ENCODE measurements at regions not wholly inside any gene's neighbourhood (a gene's known extent, or its start where the extent isn't known, plus 50 kb on each side); places are given as distances from the start of the nearest gene placed in this dataset.

DNA sequence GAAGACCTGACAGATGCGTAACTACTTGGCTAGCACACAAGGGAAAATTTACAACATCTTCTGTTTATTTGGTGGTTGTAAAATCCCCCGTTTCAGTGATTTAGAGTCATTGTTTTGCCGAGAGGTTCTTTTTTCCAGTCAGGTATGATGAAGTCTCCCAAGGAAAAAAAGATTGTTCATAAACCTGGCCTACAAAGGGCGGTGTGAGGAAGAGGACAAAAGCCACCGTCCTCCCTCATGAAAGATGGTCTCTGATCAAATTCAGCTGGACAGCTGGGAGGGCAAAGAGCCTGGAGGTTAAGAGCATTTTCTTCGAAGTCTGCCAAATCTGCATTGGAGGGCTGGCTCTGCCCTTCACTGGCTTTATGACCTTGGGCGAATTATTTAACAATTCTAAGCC is 419.9 kb downstream of the HAPSTR1 start:
- H3K27ac ChIP-seq (ENCODE audit: insufficient read depth, low read length, poor library complexity, severe bottlenecking) = no peak overlapping the region
- no peaks in the 10 kb centered on the region for H3K36me3 Mint-ChIP-seq
- H3K27me3 ChIP-seq (ENCODE audit: control insufficient read depth, insufficient read depth, low read length) = no peaks in the 10 kb centered on the region
- H3K4me1 Mint-ChIP-seq = no peaks in the 10 kb centered on the region
- ATAC-seq (ENCODE audit: low read depth in 2 of 2) (no peak), DNase-seq (no peak)
- no peak overlapping the region for H3K4me3 Mint-ChIP-seq
- H3K9me3 ChIP-seq (ENCODE audit: control insufficient read depth in 2 of 2, low read length in 2 of 2) = no peaks in the 10 kb centered on the region
- no peaks in the 10 kb centered on the region for H3K36me3 ChIP-seq (ENCODE audit: control insufficient read depth, insufficient read depth, low read length)
- peaks cover 0 to 16% (median 5%) of the 10 kb centered on the region in 7 donors for H3K9me3 Mint-ChIP-seq
- no peak overlapping the region for H3K27ac Mint-ChIP-seq
- H3K27me3 Mint-ChIP-seq = no peaks in the 10 kb centered on the region
- no peak overlapping the region for H3K4me3 ChIP-seq (ENCODE audit: low read depth, low read length)
- no peaks in the 10 kb centered on the region for H3K4me1 ChIP-seq (ENCODE audit: control insufficient read depth, insufficient read depth, low read length, poor library complexity, severe bottlenecking)

DNA sequence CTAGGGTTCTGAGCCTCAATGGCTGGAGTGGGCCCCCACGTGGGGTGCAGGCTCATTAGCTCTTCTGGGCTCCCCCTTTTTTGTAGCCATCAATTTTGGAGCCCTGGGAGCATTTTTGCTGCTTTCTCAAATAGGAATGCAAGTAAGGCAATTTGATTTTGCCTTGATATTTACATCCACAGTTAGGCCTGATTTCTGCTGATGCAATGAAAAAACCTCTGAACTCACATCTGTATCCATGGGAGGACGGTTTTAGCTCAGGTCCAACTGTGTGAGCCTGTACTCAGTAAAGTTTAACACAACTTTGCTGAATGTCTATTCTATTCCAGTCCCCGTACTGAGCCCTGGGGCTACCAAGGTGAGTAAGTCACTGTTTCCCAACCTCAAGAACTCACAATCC is 425.0 kb downstream of the HAPSTR1 start:
- Histone ChIP-seq H3K4me3 (ENCODE audit: low read depth, low read length) (no peak overlapping the region), H3K27ac (ENCODE audit: insufficient read depth, low read length, poor library complexity, severe bottlenecking) (no peak overlapping the region), H3K9me3 (ENCODE audit: control insufficient read depth in 2 of 2, low read length in 2 of 2) (no peaks in the 10 kb centered on the region), H3K27me3 (ENCODE audit: control insufficient read depth, insufficient read depth, low read length) (no peaks in the 10 kb centered on the region), H3K4me1 (ENCODE audit: control insufficient read depth, insufficient read depth, low read length, poor library complexity, severe bottlenecking) (no peaks in the 10 kb centered on the region), H3K36me3 (ENCODE audit: control insufficient read depth, insufficient read depth, low read length) (no peaks in the 10 kb centered on the region)
- H3K27ac Mint-ChIP-seq = no peak overlapping the region
- H3K4me1 Mint-ChIP-seq = no peaks in the 10 kb centered on the region
- ATAC-seq (ENCODE audit: low read depth in 2 of 2) (no peak), DNase-seq (no peak)
- no peak overlapping the region for H3K4me3 Mint-ChIP-seq
- H3K27me3 Mint-ChIP-seq = no peaks in the 10 kb centered on the region
- no peaks in the 10 kb centered on the region for H3K36me3 Mint-ChIP-seq
- H3K9me3 Mint-ChIP-seq = peaks cover 0 to 9% (median 4%) of the 10 kb centered on the region in 7 donors

DNA sequence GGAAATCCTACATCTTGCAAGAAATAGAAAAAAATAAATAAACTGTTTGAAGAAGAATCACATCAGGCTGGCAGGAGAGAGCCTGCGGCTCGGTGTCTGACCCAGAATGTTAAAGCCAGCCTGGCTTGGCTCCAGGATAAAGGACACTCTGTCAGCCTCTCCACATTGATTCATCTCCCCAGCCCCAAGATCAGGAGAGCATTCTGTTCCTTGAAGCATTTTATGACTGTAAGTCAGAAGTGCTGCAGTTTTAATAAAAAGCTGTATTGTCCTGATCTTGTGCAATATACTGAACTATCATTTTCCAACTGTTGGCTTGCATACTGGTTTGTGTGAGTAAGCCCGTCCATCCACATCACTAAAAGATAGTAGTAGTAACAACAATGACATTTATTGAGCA is 426.6 kb downstream of the HAPSTR1 start:
- Mint-ChIP-seq H3K9me3 (peaks cover 0 to 4% (median 2%) of the 10 kb centered on the region in 7 donors), H3K27me3 (no peaks in the 10 kb centered on the region), H3K27ac (no peak overlapping the region), H3K4me1 (no peaks in the 10 kb centered on the region), H3K36me3 (no peaks in the 10 kb centered on the region), H3K4me3 (no peak overlapping the region)
- DNase-seq (no peak), ATAC-seq (ENCODE audit: low read depth in 2 of 2) (no peak)
- no peak overlapping the region for H3K27ac ChIP-seq (ENCODE audit: insufficient read depth, low read length, poor library complexity, severe bottlenecking)
- no peak overlapping the region for H3K4me3 ChIP-seq (ENCODE audit: low read depth, low read length)
- no peaks in the 10 kb centered on the region for H3K27me3 ChIP-seq (ENCODE audit: control insufficient read depth, insufficient read depth, low read length)
- no peaks in the 10 kb centered on the region for H3K9me3 ChIP-seq (ENCODE audit: control insufficient read depth in 2 of 2, low read length in 2 of 2)
- no peaks in the 10 kb centered on the region for H3K36me3 ChIP-seq (ENCODE audit: control insufficient read depth, insufficient read depth, low read length)
- no peaks in the 10 kb centered on the region for H3K4me1 ChIP-seq (ENCODE audit: control insufficient read depth, insufficient read depth, low read length, poor library complexity, severe bottlenecking)

DNA sequence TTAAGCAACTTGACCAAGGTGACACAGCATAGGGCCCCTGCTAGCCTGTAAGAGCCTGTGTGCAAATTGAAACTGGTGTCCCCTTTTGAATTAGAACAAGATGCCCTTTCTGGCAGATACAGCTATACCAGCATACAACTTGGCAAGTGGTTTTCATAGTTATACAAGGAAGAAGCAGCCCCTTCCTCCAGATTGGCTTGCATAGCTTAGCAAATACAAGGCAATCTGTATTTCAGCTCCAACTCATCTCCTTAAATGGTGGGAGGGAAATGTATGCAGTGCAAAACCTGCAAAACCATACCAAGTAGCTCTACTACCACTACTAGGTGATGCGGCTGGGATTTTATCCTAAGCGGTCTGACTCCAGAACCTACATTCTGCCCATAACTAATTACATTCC is 427.1 kb downstream of the HAPSTR1 start:
- H3K4me3 Mint-ChIP-seq = no peak overlapping the region
- H3K36me3 Mint-ChIP-seq = no peaks in the 10 kb centered on the region
- H3K27ac Mint-ChIP-seq = no peak overlapping the region
- no peaks in the 10 kb centered on the region for H3K4me1 Mint-ChIP-seq
- Histone ChIP-seq H3K4me1 (ENCODE audit: control insufficient read depth, insufficient read depth, low read length, poor library complexity, severe bottlenecking) (no peaks in the 10 kb centered on the region), H3K36me3 (ENCODE audit: control insufficient read depth, insufficient read depth, low read length) (no peaks in the 10 kb centered on the region), H3K27me3 (ENCODE audit: control insufficient read depth, insufficient read depth, low read length) (no peaks in the 10 kb centered on the region), H3K27ac (ENCODE audit: insufficient read depth, low read length, poor library complexity, severe bottlenecking) (no peak overlapping the region), H3K9me3 (ENCODE audit: control insufficient read depth in 2 of 2, low read length in 2 of 2) (no peaks in the 10 kb centered on the region), H3K4me3 (ENCODE audit: low read depth, low read length) (no peak overlapping the region)
- H3K27me3 Mint-ChIP-seq = no peaks in the 10 kb centered on the region
- peaks cover 0 to 4% (median 0%) of the 10 kb centered on the region in 7 donors for H3K9me3 Mint-ChIP-seq
- ATAC-seq (ENCODE audit: low read depth in 2 of 2) = no peak
- DNase-seq = no peak

DNA sequence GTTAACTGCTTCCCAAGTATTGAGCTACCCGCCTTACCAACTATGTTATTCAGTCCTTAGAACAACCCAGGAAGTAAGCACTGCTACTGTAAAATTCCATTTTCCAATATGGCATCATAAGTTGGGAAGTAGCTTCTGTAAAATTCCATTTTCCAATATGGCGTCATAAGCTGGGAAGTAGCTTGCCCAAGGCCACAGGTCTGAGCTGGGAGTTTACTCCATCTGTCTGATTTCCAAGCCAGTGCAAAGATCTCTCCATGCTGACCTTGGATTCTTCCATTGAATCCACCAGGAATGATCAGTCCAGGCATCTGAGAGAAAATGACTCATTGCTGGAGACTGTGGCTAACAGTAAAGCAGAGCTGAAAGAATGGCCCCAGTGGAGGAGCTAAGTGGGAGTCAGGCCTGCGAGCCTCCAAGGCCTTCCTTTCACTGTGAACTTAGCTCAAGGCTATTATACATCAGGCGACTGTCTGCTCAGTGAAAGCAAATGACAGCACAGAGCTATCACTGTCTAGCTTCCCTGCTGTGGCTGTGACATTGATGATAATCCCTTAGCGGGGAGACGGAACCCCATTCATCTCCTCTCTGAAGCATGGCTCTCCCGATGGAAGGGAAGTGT is 430.4 kb downstream of the HAPSTR1 start:
- H3K27ac Mint-ChIP-seq = no peak overlapping the region
- H3K4me1 ChIP-seq (ENCODE audit: control insufficient read depth, insufficient read depth, low read length, poor library complexity, severe bottlenecking) = no peaks in the 10 kb centered on the region
- H3K36me3 Mint-ChIP-seq = no peaks in the 10 kb centered on the region
- H3K4me3 Mint-ChIP-seq = no peak overlapping the region
- ATAC-seq (ENCODE audit: low read depth in 2 of 2) (no peak), DNase-seq (no peak)
- H3K27ac ChIP-seq (ENCODE audit: insufficient read depth, low read length, poor library complexity, severe bottlenecking) = no peak overlapping the region
- no peaks in the 10 kb centered on the region for H3K27me3 Mint-ChIP-seq
- no peaks in the 10 kb centered on the region for H3K36me3 ChIP-seq (ENCODE audit: control insufficient read depth, insufficient read depth, low read length)
- no peaks in the 10 kb centered on the region for H3K27me3 ChIP-seq (ENCODE audit: control insufficient read depth, insufficient read depth, low read length)
- no peaks in the 10 kb centered on the region for H3K9me3 ChIP-seq (ENCODE audit: control insufficient read depth in 2 of 2, low read length in 2 of 2)
- peaks cover 0 to 9% (median 3%) of the 10 kb centered on the region in 7 donors for H3K9me3 Mint-ChIP-seq
- no peak overlapping the region for H3K4me3 ChIP-seq (ENCODE audit: low read depth, low read length)
- no peaks in the 10 kb centered on the region for H3K4me1 Mint-ChIP-seq

DNA sequence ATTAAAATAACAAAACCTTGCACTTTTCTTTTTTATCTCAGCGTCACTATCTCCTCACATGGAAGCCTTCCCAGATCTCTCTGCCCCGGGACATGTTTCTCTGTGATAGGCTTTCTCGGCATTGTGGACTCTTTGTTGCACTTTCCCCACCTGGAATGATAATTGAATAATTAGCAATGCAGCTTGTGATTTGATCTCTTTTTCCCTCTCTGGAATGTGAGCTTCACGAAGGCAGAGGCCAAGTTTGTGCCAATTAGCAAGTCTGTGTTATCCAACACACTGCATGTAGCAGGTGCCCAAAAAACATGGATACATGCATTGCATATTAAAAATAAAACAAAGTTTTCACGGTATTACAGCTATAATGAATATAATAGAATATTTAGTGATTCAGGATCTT is 431.2 kb downstream of the HAPSTR1 start:
- Histone ChIP-seq H3K4me1 (ENCODE audit: control insufficient read depth, insufficient read depth, low read length, poor library complexity, severe bottlenecking) (no peaks in the 10 kb centered on the region), H3K27ac (ENCODE audit: insufficient read depth, low read length, poor library complexity, severe bottlenecking) (no peak overlapping the region), H3K27me3 (ENCODE audit: control insufficient read depth, insufficient read depth, low read length) (no peaks in the 10 kb centered on the region), H3K36me3 (ENCODE audit: control insufficient read depth, insufficient read depth, low read length) (no peaks in the 10 kb centered on the region), H3K4me3 (ENCODE audit: low read depth, low read length) (no peak overlapping the region), H3K9me3 (ENCODE audit: control insufficient read depth in 2 of 2, low read length in 2 of 2) (no peaks in the 10 kb centered on the region)
- Mint-ChIP-seq H3K27ac (no peak overlapping the region), H3K9me3 (peaks cover 0 to 11% (median 3%) of the 10 kb centered on the region in 7 donors), H3K36me3 (no peaks in the 10 kb centered on the region), H3K4me3 (no peak overlapping the region), H3K4me1 (no peaks in the 10 kb centered on the region), H3K27me3 (no peaks in the 10 kb centered on the region)
- no peak for ATAC-seq (ENCODE audit: low read depth in 2 of 2)
- no peak for DNase-seq

DNA sequence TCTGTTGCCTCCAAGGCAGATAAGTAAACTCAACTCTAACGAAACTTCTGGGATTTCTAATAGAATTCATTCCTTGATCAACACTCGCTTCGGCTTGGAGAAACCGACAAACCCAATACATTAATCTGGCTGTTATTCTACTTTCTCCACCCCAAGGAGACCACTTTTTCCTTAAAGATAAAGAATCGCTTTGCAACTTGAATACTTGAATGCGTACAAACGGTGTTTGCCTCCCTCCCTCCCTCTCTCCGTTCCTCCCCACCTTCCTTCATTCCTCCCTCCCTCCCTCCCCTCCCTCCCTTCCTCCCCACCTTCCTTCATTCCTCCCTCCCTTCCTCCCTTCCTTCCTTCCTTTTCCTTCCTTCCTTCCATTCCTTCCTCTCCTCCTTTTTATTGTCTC is 432.6 kb downstream of the HAPSTR1 start:
- ATAC-seq (ENCODE audit: low read depth in 2 of 2) = no peak
- Histone ChIP-seq H3K9me3 (ENCODE audit: control insufficient read depth in 2 of 2, low read length in 2 of 2) (no peaks in the 10 kb centered on the region), H3K4me1 (ENCODE audit: control insufficient read depth, insufficient read depth, low read length, poor library complexity, severe bottlenecking) (no peaks in the 10 kb centered on the region), H3K27ac (ENCODE audit: insufficient read depth, low read length, poor library complexity, severe bottlenecking) (no peak overlapping the region), H3K27me3 (ENCODE audit: control insufficient read depth, insufficient read depth, low read length) (no peaks in the 10 kb centered on the region), H3K36me3 (ENCODE audit: control insufficient read depth, insufficient read depth, low read length) (no peaks in the 10 kb centered on the region), H3K4me3 (ENCODE audit: low read depth, low read length) (no peak overlapping the region)
- no peak overlapping the region for H3K27ac Mint-ChIP-seq
- no peak for DNase-seq
- no peak overlapping the region for H3K4me3 Mint-ChIP-seq
- no peaks in the 10 kb centered on the region for H3K4me1 Mint-ChIP-seq
- no peaks in the 10 kb centered on the region for H3K36me3 Mint-ChIP-seq
- no peaks in the 10 kb centered on the region for H3K27me3 Mint-ChIP-seq
- peaks cover 0 to 11% (median 3%) of the 10 kb centered on the region in 7 donors for H3K9me3 Mint-ChIP-seq

DNA sequence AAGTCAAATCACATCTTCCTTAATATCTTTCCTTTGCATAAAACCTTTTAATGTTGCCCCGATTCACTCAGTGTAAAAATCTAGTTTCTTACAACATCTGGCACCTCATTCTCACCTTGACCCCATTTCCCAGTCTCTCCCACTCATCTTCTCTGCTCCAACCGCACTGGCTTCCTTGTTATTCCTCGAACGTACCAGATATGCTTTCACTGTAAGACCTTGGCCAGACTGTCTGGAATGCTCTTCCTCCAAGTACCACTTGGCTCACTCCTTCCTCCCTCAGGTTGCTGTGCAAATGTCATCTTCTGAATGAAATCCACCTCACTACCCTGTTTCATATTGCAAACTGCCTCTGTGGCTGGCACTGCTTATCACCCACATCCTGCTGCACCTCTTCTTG is 433.6 kb downstream of the HAPSTR1 start:
- H3K9me3 Mint-ChIP-seq = peaks cover 0 to 11% (median 5%) of the 10 kb centered on the region in 7 donors
- H3K4me3 Mint-ChIP-seq = no peak overlapping the region
- no peak overlapping the region for H3K27ac Mint-ChIP-seq

More for the DNA sequence above, 433.6 kb downstream of the HAPSTR1 start:
- H3K27me3 Mint-ChIP-seq = no peaks in the 10 kb centered on the region
- H3K36me3 Mint-ChIP-seq = no peaks in the 10 kb centered on the region
- Histone ChIP-seq H3K9me3 (ENCODE audit: control insufficient read depth in 2 of 2, low read length in 2 of 2) (no peaks in the 10 kb centered on the region), H3K27ac (ENCODE audit: insufficient read depth, low read length, poor library complexity, severe bottlenecking) (no peak overlapping the region), H3K36me3 (ENCODE audit: control insufficient read depth, insufficient read depth, low read length) (no peaks in the 10 kb centered on the region), H3K27me3 (ENCODE audit: control insufficient read depth, insufficient read depth, low read length) (no peaks in the 10 kb centered on the region), H3K4me1 (ENCODE audit: control insufficient read depth, insufficient read depth, low read length, poor library complexity, severe bottlenecking) (no peaks in the 10 kb centered on the region), H3K4me3 (ENCODE audit: low read depth, low read length) (no peak overlapping the region)
- no peaks in the 10 kb centered on the region for H3K4me1 Mint-ChIP-seq
- ATAC-seq (ENCODE audit: low read depth in 2 of 2) = no peak
- no peak for DNase-seq
